GM21723 (cell line): ENCODE measurements at regions not wholly inside any gene's neighbourhood (a gene's known extent, or its start where the extent isn't known, plus 50 kb on each side); places are given as distances from the start of the nearest gene placed in this dataset.

Experiments used
- ATAC-seq: cut with Tn5 transposase; IDR thresholded peaks from one replicate; pipeline ENCODE4 v1.9.1; 2021; ENCODE audit warnings: mild to moderate bottlenecking, moderate library complexity; ENCODE audit not compliant: unreplicated experiment

- ATAC-seq: no peak
Observed at GRCh38 chr15:66927201-66928077, 138.0 kb upstream of the SMAD3 start.

DNA sequence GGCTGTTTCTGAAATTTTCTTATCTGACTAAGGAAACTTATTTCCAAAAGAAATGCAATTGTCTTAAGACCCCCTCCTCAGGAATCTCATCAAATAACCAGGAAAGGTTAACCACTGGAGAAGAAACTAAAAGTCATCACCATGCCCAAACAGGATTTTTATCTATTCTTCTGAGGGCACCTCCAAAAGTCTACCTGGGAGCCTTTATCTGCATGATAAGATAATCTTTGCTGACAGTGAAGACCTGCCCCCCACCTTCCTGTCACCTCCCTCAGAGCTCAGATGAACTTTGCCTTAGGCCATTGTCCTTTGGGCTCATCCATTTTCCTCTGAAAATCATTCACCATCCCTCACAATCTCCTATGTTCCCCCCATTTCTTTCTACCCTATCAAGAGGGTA lies 137.3 kb upstream of the SMAD3 start:
- ATAC-seq: no peak

- ATAC-seq: no peak
Observed at GRCh38 chr15:66928784-66929183, 136.6 kb upstream of the SMAD3 start.

- ATAC-seq: no peak
Observed at GRCh38 chr15:66929843-66930402, 135.5 kb upstream of the SMAD3 start.

DNA sequence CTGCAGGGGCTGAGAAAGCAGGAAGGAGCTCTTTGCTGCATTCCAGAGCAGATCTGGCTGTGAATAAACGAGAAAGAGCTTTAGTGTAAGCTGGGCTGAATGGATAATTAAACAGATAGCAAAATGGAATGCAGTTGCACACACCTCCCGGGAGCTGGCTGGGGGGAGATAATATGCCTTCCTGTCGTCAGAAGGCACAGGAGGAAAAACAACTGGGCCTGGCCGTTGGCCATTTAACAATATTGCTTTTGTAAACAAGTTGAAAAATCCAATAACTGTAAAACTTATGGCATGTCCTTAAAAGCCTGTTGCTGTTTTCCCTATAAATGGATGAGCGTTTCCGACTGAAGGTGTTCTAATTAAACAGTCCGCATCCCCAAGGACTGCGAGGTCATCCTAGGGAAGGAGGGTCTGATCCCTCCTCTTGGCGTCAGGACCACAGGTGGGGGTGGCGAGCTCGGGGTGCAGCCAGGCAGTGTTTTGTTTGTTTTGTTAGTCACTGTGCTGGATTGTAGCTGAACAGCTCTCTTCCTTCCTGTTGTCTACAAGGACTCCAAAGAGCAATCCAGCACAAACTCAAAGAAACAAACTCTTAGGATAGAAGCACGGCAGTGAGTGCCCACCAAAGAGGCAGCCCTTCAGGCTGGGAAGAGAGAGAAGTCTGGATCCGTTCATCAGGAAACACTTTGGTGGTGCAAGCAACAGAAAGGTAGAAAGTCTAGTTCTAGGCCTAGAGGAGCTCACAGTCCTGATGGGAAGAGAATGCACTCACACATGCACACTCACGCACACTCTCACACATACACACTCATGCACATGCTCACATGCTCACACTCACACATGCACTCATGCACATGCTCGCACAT lies 133.4 kb upstream of the SMAD3 start:
- no peak for ATAC-seq

DNA sequence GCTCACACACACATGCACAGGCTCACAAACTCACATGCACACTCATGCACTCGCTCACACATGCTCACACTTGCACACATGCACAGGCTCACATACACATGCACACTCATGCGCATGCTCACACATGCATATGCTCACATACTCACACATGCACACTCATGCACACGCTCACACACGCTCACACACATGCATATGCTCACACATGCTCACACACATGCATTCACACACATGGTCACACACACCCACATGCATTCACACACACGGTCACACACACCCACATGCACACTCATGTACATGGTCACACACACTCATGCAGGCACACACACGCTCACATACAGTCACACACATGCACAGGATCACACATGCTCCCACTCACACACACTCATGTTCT lies 132.8 kb upstream of the SMAD3 start:
- ATAC-seq: no peak

DNA sequence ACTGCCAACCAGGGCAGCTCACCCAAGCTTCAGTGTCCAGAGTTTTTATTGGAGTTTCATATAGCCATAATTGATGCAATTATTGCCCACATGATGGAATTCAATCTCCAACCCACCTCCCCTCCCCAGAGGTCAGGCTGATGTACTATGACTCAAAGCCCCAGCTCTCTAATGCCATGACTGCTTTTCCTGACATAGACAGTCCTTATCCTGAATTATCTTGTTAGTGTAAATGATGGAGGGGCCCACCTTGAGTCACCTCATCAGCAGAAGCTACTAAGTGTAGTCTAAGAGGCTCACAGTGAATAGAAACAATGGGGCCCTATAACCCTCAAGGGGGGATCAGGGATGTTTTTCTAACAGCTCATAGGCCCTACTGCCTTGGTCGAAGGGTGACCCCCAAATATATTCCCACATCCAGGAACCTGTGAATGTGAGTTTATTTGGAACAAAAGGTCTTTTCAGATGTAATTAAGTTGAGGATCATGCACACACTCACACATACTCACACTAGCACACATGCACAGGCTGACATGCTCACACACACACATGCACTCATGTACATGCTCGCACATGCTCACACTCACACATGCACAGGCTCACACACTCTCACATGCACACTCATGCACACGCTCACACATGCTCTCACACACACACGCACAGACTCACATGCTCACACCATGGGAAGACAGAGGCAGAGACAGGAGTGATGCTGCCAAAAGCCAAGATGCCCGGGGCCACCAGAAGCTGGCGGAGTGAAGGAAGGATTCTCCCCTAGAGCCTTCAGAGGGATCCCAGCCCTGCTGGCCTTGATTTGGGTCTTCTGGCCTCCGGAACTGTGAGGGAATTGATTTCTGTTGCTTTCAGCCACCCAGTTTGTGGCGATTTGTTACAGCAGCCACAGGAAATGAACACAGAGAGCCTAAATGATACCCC lies 131.2 kb upstream of the SMAD3 start:
- no peak for ATAC-seq

DNA sequence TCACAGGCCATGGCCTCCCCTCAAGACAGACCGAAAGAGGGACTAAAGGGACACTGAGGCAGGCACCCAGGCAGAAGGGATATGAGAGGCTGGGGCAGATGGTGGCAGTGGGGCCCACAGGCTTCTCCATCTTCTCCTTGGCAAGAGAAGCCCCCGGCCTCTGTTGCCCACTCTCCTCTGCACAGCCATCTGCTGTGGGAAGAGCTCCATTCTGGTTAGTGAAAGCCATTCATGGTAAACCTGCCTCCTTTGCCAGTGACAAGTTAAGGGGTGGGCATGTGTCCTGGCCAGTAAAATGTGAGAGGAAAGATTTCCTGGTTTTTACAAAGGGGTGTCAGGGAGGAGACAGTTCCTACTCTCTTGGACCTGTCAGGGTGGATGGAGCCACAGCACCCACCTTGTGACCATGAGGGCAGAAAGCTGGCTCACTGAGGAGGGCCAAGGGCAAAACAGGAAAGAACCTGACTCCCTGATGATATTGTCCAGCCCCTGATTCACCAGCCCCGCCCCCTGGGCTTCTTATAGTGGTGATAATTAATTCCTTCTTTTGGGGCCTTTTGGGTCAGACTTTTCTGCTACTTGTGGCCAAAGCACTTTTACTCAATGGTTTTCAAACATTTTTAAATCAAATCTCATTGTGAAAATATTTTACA lies 130.4 kb upstream of the SMAD3 start:
- ATAC-seq: no peak

DNA sequence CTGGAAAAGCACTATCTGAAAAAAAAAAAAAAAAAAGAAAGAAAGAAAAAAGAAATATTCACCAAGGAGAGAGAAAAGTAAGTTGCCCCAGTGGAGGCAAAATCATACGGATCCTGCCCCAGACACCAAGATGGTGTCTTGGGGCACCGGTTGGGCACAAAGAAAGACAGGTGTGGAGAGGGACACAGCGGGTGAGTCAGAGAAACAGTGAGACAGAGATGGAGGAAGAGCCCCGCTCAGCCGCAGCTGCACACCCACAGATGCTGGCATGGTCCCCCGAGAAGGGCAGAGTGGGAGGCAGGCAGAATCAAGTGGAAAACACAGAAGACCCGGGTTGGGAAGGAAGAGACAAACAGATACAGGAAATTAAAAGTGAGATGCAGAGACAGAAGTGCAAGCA lies 129.7 kb upstream of the SMAD3 start:
- ATAC-seq: no peak

DNA sequence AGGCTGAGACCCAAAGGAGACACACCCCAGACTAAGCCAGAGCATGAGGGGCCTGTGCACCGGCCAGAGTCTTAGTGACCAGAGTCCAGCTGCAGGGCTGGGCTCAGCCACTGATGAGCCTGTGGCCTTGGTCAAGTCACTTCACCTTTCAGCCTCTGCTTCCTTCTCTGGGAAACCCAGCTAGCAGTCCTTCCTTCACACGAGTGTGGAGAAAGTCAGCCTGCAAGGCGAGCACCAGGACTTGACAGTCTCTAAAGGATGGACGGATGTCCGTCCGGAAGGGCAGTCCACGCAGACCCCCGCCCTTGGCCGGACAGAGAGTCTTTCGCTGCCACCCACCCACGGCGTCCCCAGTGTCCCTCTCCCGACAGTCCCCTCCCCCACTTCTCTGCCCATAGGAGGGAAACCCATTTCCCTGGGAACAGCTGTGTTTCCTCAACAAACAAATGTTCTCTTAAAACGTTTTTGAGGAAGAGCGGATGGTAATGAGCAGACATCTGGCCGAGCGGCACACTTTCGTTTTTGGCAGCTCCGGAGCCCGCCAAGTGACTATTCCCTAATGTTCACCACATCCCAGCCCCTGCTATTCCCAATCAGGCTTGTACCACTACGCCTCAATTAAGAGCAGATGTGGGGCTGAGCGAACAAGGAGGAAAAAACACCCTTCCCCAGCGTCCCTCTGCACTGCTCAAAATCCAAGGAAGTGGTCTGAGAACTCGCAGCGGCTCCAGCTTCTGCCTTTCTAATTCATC lies 129.1 kb upstream of the SMAD3 start:
- no peak for ATAC-seq

- ATAC-seq: no peak
Observed at GRCh38 chr15:66936861-66937582, 128.4 kb upstream of the SMAD3 start.

GRCh38 chr15:66937588-66937987 lies 127.8 kb upstream of the SMAD3 start:
- ATAC-seq: no peak

- ATAC-seq: no peak
Observed at GRCh38 chr15:66938114-66938830, 127.1 kb upstream of the SMAD3 start.

GRCh38 chr15:66939016-66939415 lies 126.4 kb upstream of the SMAD3 start:
- ATAC-seq: no peak

GRCh38 chr15:66939451-66940023 lies 125.9 kb upstream of the SMAD3 start:
- no peak for ATAC-seq

- ATAC-seq: no peak
Observed at GRCh38 chr15:66940368-66940767, 125.0 kb upstream of the SMAD3 start.

DNA sequence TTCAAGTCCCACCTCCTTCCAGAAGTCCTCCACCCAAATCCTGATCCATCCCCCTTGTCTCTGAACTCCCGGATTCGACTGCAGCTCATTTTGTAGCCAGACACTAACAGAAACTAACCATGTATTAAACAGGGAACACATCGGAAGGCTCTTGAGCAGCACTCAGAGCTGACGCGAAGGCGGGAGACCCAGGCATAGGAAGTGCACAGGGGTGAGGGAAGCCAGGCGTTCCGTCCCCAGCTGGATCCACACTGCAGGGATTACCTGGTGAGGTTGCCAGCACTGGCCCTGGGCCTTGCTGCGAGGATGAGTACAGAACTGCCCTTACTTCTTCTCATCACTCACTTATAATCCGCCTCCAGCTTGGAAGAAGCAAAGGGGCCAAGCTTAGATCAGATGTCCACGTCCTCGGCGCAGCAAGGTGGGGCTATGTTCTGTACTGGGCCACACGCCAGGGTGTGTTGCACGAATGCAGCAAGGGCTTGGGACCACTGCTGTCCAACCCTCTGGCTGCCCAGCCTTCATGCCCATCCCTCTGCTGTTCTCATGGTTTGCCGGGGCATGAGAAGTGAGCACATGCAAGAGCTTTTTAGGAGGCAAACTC lies 124.2 kb upstream of the SMAD3 start:
- ATAC-seq: no peak
